ENCODE measurements at regions not wholly inside any gene's neighbourhood (a gene's known extent, or its start where the extent isn't known, plus 50 kb on each side); places are given as distances from the start of the nearest gene placed in this dataset.

GRCh38 chr11:38274031-38274430 is 1676.0 kb upstream of the RAG2 start:
- TF ChIP-seq, protein P1, sequence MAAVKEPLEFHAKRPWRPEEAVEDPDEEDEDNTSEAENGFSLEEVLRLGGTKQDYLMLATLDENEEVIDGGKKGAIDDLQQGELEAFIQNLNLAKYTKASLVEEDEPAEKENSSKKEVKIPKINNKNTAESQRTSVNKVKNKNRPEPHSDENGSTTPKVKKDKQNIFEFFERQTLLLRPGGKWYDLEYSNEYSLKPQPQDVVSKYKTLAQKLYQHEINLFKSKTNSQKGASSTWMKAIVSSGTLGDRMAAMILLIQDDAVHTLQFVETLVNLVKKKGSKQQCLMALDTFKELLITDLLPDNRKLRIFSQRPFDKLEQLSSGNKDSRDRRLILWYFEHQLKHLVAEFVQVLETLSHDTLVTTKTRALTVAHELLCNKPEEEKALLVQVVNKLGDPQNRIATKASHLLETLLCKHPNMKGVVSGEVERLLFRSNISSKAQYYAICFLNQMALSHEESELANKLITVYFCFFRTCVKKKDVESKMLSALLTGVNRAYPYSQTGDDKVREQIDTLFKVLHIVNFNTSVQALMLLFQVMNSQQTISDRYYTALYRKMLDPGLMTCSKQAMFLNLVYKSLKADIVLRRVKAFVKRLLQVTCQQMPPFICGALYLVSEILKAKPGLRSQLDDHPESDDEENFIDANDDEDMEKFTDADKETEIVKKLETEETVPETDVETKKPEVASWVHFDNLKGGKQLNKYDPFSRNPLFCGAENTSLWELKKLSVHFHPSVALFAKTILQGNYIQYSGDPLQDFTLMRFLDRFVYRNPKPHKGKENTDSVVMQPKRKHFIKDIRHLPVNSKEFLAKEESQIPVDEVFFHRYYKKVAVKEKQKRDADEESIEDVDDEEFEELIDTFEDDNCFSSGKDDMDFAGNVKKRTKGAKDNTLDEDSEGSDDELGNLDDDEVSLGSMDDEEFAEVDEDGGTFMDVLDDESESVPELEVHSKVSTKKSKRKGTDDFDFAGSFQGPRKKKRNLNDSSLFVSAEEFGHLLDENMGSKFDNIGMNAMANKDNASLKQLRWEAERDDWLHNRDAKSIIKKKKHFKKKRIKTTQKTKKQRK (IDR thresholded peaks at IDR 0.05; ENCODE audit: low read depth, low read length) = no peak
- TF ChIP-seq POLR2AphosphoS5 (IDR thresholded peaks at IDR 0.05; ENCODE audit: low read length) (no peak), TARDBP (IDR thresholded peaks at IDR 0.05; ENCODE audit: borderline replicate concordance) (no peak), NR2C1 (IDR thresholded peaks at IDR 0.05) (no peak), SMARCA5 (IDR thresholded peaks at IDR 0.05) (no peak), CTCF (IDR thresholded peaks at IDR 0.05 in 2 of 3, conservative IDR thresholded peaks at IDR 0.05 in 1 of 3; ENCODE audit: control insufficient read depth in 2 of 3, extremely low read depth in 1 of 3, insufficient read depth in 1 of 3, low read depth in 3 of 3, low read length in 3 of 3) (no peak)
- TF ChIP-seq, protein P2, sequence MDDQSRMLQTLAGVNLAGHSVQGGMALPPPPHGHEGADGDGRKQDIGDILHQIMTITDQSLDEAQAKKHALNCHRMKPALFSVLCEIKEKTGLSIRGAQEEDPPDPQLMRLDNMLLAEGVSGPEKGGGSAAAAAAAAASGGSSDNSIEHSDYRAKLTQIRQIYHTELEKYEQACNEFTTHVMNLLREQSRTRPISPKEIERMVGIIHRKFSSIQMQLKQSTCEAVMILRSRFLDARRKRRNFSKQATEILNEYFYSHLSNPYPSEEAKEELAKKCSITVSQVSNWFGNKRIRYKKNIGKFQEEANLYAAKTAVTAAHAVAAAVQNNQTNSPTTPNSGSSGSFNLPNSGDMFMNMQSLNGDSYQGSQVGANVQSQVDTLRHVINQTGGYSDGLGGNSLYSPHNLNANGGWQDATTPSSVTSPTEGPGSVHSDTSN (IDR thresholded peaks at IDR 0.05; ENCODE audit: insufficient replicate concordance, low read depth, low read length) = no peak

Measured in GM12878 (cell line).